ENCODE measurements at regions not wholly inside any gene's neighbourhood (a gene's known extent, or its start where the extent isn't known, plus 50 kb on each side); places are given as distances from the start of the nearest gene placed in this dataset.

- Histone ChIP-seq H3K4me3 (no peak overlapping the region), H2AFZ (no peak overlapping the region), H4K20me1 (replicated peaks; ENCODE audit: insufficient read depth) (no peaks in the 10 kb centered on the region), H3K79me2 (replicated peaks; ENCODE audit: insufficient read depth) (no peaks in the 10 kb centered on the region), H3K9me2 (ENCODE audit: insufficient read depth) (no peaks in the 10 kb centered on the region), H3K36me3 (ENCODE audit: insufficient read depth) (peaks cover 5% of the 10 kb centered on the region; the same call in 1 of the 2 replicates), H3K4me1 (ENCODE audit: insufficient read depth) (no peaks in the 10 kb centered on the region), H3K27me3 (ENCODE audit: insufficient read depth) (no peaks in the 10 kb centered on the region), H3K27ac (ENCODE audit: low read depth) (no peak overlapping the region), H3K4me2 (no peak overlapping the region), H3F3A (replicated peaks; ENCODE audit: low read depth) (no peaks in the 10 kb centered on the region)
- TF ChIP-seq JUNB (IDR thresholded peaks at IDR 0.05; ENCODE audit: unreplicated experiment) (no peak), CTCF (conservative IDR thresholded peaks at IDR 0.05; ENCODE audit: low read depth in 2 of 2) (no peak), ZNF331 (CRISPR knock-in tag; IDR thresholded peaks at IDR 0.05; ENCODE audit: low read depth) (no peak), POLR2AphosphoS5 (IDR thresholded peaks at IDR 0.05; ENCODE audit: low read depth) (no peak), EZH2phosphoT487 (IDR thresholded peaks at IDR 0.05; ENCODE audit: unreplicated experiment) (no peak), NANOG (IDR thresholded peaks at IDR 0.05; ENCODE audit: borderline replicate concordance) (no peak), ZNF114 (CRISPR knock-in tag; IDR thresholded peaks at IDR 0.05) (no peak)
- H3K27me3 Mint-ChIP-seq (ENCODE audit: insufficient read depth, low read depth, poor library complexity) = peaks cover 3% of the 10 kb centered on the region
- ATAC-seq = no peak
- H3K27ac Mint-ChIP-seq = no peak overlapping the region
- peaks cover 43% of the 10 kb centered on the region for H3K36me3 Mint-ChIP-seq (ENCODE audit: low read depth)
- no peaks in the 10 kb centered on the region for H3K4me1 Mint-ChIP-seq
- no peak overlapping the region for H3K4me3 Mint-ChIP-seq
- no peak for DNase-seq (ENCODE audit: low spot score)
- peaks cover 97% of the 10 kb centered on the region for H3K9me3 Mint-ChIP-seq
Measured at GRCh38 chr22:47498969-47499495, 736.6 kb downstream of the TBC1D22A start.

- Mint-ChIP-seq H3K4me3 (no peak overlapping the region), H3K27me3 (ENCODE audit: insufficient read depth, low read depth, poor library complexity) (peaks cover 7% of the 10 kb centered on the region), H3K36me3 (ENCODE audit: low read depth) (peaks cover 56% of the 10 kb centered on the region), H3K4me1 (no peaks in the 10 kb centered on the region), H3K27ac (no peak overlapping the region), H3K9me3 (peaks cover 97% of the 10 kb centered on the region)
- Histone ChIP-seq H3K36me3 (ENCODE audit: insufficient read depth) (peaks cover 5% of the 10 kb centered on the region; the same call in 1 of the 2 replicates), H3K4me1 (ENCODE audit: insufficient read depth) (no peaks in the 10 kb centered on the region), H4K20me1 (replicated peaks; ENCODE audit: insufficient read depth) (no peaks in the 10 kb centered on the region), H3K27me3 (ENCODE audit: insufficient read depth) (no peaks in the 10 kb centered on the region), H3K4me3 (no peak overlapping the region), H3K4me2 (no peak overlapping the region), H3K79me2 (replicated peaks; ENCODE audit: insufficient read depth) (no peaks in the 10 kb centered on the region), H3K9me2 (ENCODE audit: insufficient read depth) (no peaks in the 10 kb centered on the region), H3F3A (replicated peaks; ENCODE audit: low read depth) (no peaks in the 10 kb centered on the region), H3K27ac (ENCODE audit: low read depth) (no peak overlapping the region), H2AFZ (no peak overlapping the region)
- no peak for DNase-seq (ENCODE audit: low spot score)
- ATAC-seq = no peak
- TF ChIP-seq CREB1 (CRISPR knock-in tag; IDR thresholded peaks at IDR 0.05; ENCODE audit: low read depth) = no peak
- TF ChIP-seq EZH2 (IDR thresholded peaks at IDR 0.05; ENCODE audit: low read depth, unreplicated experiment) = no peak
- no peak for TF ChIP-seq ZNF114 (CRISPR knock-in tag; IDR thresholded peaks at IDR 0.05)
- no peak for TF ChIP-seq ETS1 (IDR thresholded peaks at IDR 0.05)
- TF ChIP-seq EZH2phosphoT487 (IDR thresholded peaks at IDR 0.05; ENCODE audit: unreplicated experiment) = no peak
- no peak for TF ChIP-seq STAT1 (IDR thresholded peaks at IDR 0.05; ENCODE audit: unreplicated experiment)
- TF ChIP-seq ZNF462 (CRISPR knock-in tag; IDR thresholded peaks at IDR 0.05) = no peak
Measured at GRCh38 chr22:47497666-47498065, 735.2 kb downstream of the TBC1D22A start.

Data from GM23338 (cell line).